ENCODE measurements at regions not wholly inside any gene's neighbourhood (a gene's known extent, or its start where the extent isn't known, plus 50 kb on each side); places are given as distances from the start of the nearest gene placed in this dataset.

DNA sequence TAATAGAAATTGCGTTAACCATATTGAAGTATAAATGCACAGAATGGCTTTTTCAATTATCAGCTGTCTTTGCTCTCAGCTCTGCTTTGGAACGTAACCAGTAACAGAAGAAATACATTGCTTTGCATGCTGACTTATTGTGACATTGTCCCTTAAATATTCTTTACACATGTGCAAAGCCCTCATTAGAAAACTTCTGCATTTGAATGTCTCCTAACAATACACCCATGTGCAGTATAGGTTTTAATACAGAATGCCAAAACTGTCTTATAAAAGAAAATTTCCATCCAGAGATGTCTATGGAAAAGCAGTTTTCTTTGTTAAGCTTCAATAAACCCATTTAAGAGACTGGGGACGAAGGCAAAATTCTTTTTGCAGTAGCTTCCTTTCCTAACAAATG lies 560.3 kb upstream of the CHORDC1 start:
- no peaks in the 10 kb centered on the region for H3K79me2 ChIP-seq (ENCODE audit: low read length)
- no peak overlapping the region for H3K9ac ChIP-seq (ENCODE audit: low read length)
- H4K20me1 ChIP-seq (ENCODE audit: insufficient read depth, low read length), result no peaks in the 10 kb centered on the region
- no peak for DNase-seq
- no peaks in the 10 kb centered on the region for H3K27me3 ChIP-seq (replicated peaks; ENCODE audit: insufficient read depth, low read length)
- H3F3A ChIP-seq (ENCODE audit: insufficient read depth, low read length), result no peaks in the 10 kb centered on the region
- no peaks in the 10 kb centered on the region for H3K4me1 ChIP-seq (ENCODE audit: low read length)
- no peaks in the 10 kb centered on the region for H3K9me3 ChIP-seq (replicated peaks; ENCODE audit: insufficient read depth, low read length)
- no peak overlapping the region for H2AFZ ChIP-seq (ENCODE audit: low read length)
- H3K9me2 ChIP-seq (replicated peaks; ENCODE audit: insufficient read depth, low read length), result no peaks in the 10 kb centered on the region
- no peak overlapping the region for H3K27ac ChIP-seq (ENCODE audit: low read length)
- no peak overlapping the region for H3K4me3 ChIP-seq (ENCODE audit: low read length)
- no peak for TF ChIP-seq CTCF (IDR thresholded peaks at IDR 0.05; ENCODE audit: low read length)
- TF ChIP-seq EZH2phosphoT487 (IDR thresholded peaks at IDR 0.05; ENCODE audit: low read length), result no peak
- TF ChIP-seq EZH2 (optimal IDR thresholded peaks at IDR 0.05; ENCODE audit: low read depth, low read length), result no peak
- no peaks in the 10 kb centered on the region for H3K36me3 ChIP-seq (replicated peaks; ENCODE audit: insufficient read depth, low read length)
- H3K4me2 ChIP-seq (ENCODE audit: low read depth, low read length), result no peak overlapping the region

DNA sequence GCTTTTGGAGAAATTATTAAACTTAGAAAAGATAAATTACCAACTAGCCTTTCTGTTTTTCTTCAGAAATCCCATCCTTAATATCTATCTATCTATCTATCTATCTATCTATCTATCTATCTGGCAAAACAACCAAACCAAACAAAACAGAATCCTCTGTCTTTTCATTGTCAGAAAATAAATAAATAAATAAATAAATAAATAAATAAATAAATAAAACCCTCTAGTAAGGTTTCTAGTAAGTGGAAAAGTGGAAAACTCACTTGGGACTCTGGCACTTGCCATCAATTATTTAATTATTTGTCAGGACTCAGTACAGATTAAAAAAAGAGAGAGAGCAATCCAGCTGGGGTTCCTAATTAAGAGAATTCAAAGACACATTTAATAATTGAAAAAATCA lies 556.2 kb upstream of the CHORDC1 start:
- no peaks in the 10 kb centered on the region for H3F3A ChIP-seq (ENCODE audit: insufficient read depth, low read length)
- H2AFZ ChIP-seq (ENCODE audit: low read length), result no peak overlapping the region
- TF ChIP-seq EZH2phosphoT487 (IDR thresholded peaks at IDR 0.05; ENCODE audit: low read length) (no peak), CTCF (IDR thresholded peaks at IDR 0.05; ENCODE audit: low read length) (no peak), EZH2 (optimal IDR thresholded peaks at IDR 0.05; ENCODE audit: low read depth, low read length) (no peak)
- H4K20me1 ChIP-seq (ENCODE audit: insufficient read depth, low read length), result no peaks in the 10 kb centered on the region
- no peak overlapping the region for H3K4me2 ChIP-seq (ENCODE audit: low read depth, low read length)
- H3K9me2 ChIP-seq (replicated peaks; ENCODE audit: insufficient read depth, low read length), result no peaks in the 10 kb centered on the region
- no peaks in the 10 kb centered on the region for H3K36me3 ChIP-seq (replicated peaks; ENCODE audit: insufficient read depth, low read length)
- H3K4me3 ChIP-seq (ENCODE audit: low read length), result no peak overlapping the region
- H3K9me3 ChIP-seq (replicated peaks; ENCODE audit: insufficient read depth, low read length), result no peaks in the 10 kb centered on the region
- H3K4me1 ChIP-seq (ENCODE audit: low read length), result no peaks in the 10 kb centered on the region
- no peaks in the 10 kb centered on the region for H3K79me2 ChIP-seq (ENCODE audit: low read length)
- no peaks in the 10 kb centered on the region for H3K27me3 ChIP-seq (replicated peaks; ENCODE audit: insufficient read depth, low read length)
- no peak for DNase-seq
- H3K27ac ChIP-seq (ENCODE audit: low read length), result no peak overlapping the region
- no peak overlapping the region for H3K9ac ChIP-seq (ENCODE audit: low read length)

- Histone ChIP-seq H4K20me1 (ENCODE audit: insufficient read depth, low read length) (no peaks in the 10 kb centered on the region), H3K79me2 (ENCODE audit: low read length) (no peaks in the 10 kb centered on the region), H3K36me3 (replicated peaks; ENCODE audit: insufficient read depth, low read length) (no peaks in the 10 kb centered on the region), H3K27me3 (replicated peaks; ENCODE audit: insufficient read depth, low read length) (no peaks in the 10 kb centered on the region), H2AFZ (ENCODE audit: low read length) (no peak overlapping the region), H3K4me1 (ENCODE audit: low read length) (no peaks in the 10 kb centered on the region), H3K9ac (ENCODE audit: low read length) (no peak overlapping the region), H3F3A (ENCODE audit: insufficient read depth, low read length) (no peaks in the 10 kb centered on the region), H3K9me2 (replicated peaks; ENCODE audit: insufficient read depth, low read length) (no peaks in the 10 kb centered on the region), H3K27ac (ENCODE audit: low read length) (no peak overlapping the region), H3K4me2 (ENCODE audit: low read depth, low read length) (no peak overlapping the region), H3K4me3 (ENCODE audit: low read length) (no peak overlapping the region), H3K9me3 (replicated peaks; ENCODE audit: insufficient read depth, low read length) (no peaks in the 10 kb centered on the region)
- no peak for TF ChIP-seq CTCF (IDR thresholded peaks at IDR 0.05; ENCODE audit: low read length)
- no peak for TF ChIP-seq EZH2phosphoT487 (IDR thresholded peaks at IDR 0.05; ENCODE audit: low read length)
- TF ChIP-seq EZH2 (optimal IDR thresholded peaks at IDR 0.05; ENCODE audit: low read depth, low read length), result no peak
- no peak for DNase-seq
Observed at GRCh38 chr11:90775567-90776165, 552.8 kb upstream of the CHORDC1 start.
